SK-N-SH (cell line): ENCODE measurements at regions not wholly inside any gene's neighbourhood (a gene's known extent, or its start where the extent isn't known, plus 50 kb on each side); places are given as distances from the start of the nearest gene placed in this dataset.
A peak's percentile ranks its signal among the peaks of the same experiment; 100 is the strongest.

Experiments
- CTCF ChIA-PET: fragments of 300-600, 350-600 bp; formaldehyde crosslinking; extraction: SDS; loops from one replicate; lab custom pipeline; 2021; lab: Yijun Ruan, JAX
- POLR2A ChIA-PET: fragments of 350-600 bp; sonication (Branson Sonifier 250); formaldehyde crosslinking; extraction: SDS; loops from one replicate; lab custom pipeline; 2020; ENCODE audit warnings: antibody characterized with exemption, inconsistent platforms; lab: Yijun Ruan, JAX
- DNase-seq: peaks from one replicate; pipeline ENCODE4 v3.0.0; 2012
- H2AFZ ChIP-seq: fragments of 200-600 bp; sonication (generic); 2 replicates; pipeline ENCODE4 v1.8.1; 2016; ENCODE audit warnings: antibody characterized with exemption, mild to moderate bottlenecking, low read depth
- H3F3A ChIP-seq: fragments of 200-600 bp; sonication (generic); replicated peaks from 2 replicates; pipeline ENCODE3; 2016; ENCODE audit warnings: antibody characterized with exemption, mild to moderate bottlenecking; ENCODE audit not compliant: insufficient read depth
- H3K27ac ChIP-seq, 2 experiments: fragments of 200-500 bp in 1 of 2; fragments of 200-600 bp in 1 of 2; sonication (Bioruptor generic) in 1 of 2; sonication (generic), shearing (Covaris generic) in 1 of 2; 2 replicates each; pipeline versions ENCODE4 v1.5.1 to v1.6.1; 2014 to 2016; ENCODE audit warnings: low read depth in 2 of 2, inconsistent platforms in 1 of 2, low read length in 1 of 2, mild to moderate bottlenecking in 1 of 2, mixed read lengths in 1 of 2
- H3K27me3 ChIP-seq: fragments of 200-600 bp; sonication (generic), shearing (Covaris generic); 2 replicates; pipeline ENCODE4 v1.6.1; 2016; ENCODE audit warnings: mixed run types; ENCODE audit not compliant: insufficient read depth
- H3K36me3 ChIP-seq, 2 experiments: fragments of 200-500 bp in 1 of 2; fragments of 200-600 bp in 1 of 2; sonication (Bioruptor generic) in 1 of 2; sonication (generic) in 1 of 2; replicated peaks in 1 of 2; 2 replicates each; pipeline versions ENCODE3 to v1.5.1; 2014 to 2016; ENCODE audit warnings: low read length in 1 of 2, mild to moderate bottlenecking in 1 of 2; ENCODE audit not compliant: insufficient read depth in 2 of 2, control insufficient read depth in 1 of 2
- H3K4me1 ChIP-seq, 2 experiments: fragments of 200-500 bp in 1 of 2; fragments of 200-600 bp in 1 of 2; sonication (Bioruptor generic) in 1 of 2; sonication (generic), shearing (Covaris generic) in 1 of 2; 2 replicates each; pipeline versions ENCODE4 v1.5.1 to v1.6.1; 2014 to 2016; ENCODE audit warnings: low read depth in 1 of 2, low read length in 1 of 2, mixed run types in 1 of 2; ENCODE audit not compliant: insufficient read depth in 2 of 2, control insufficient read depth in 1 of 2
- H3K4me2 ChIP-seq: fragments of 200-600 bp; sonication (generic), shearing (Covaris generic); 2 replicates; pipeline ENCODE4 v1.6.1; 2017; ENCODE audit warnings: mixed run types
- H3K4me3 ChIP-seq, 2 experiments: fragments of 200-500 bp in 1 of 2; fragments of 200-600 bp in 1 of 2; sonication (Bioruptor generic) in 1 of 2; sonication (generic), shearing (Covaris generic) in 1 of 2; 2 replicates each; pipeline versions ENCODE4 v1.5.1 to v1.8.1; 2014 to 2016; ENCODE audit warnings: low read depth in 2 of 2, inconsistent platforms in 1 of 2, low read length in 1 of 2, mild to moderate bottlenecking in 1 of 2, mixed read lengths in 1 of 2, moderate library complexity in 1 of 2
- H3K79me2 ChIP-seq: fragments of 200-600 bp; sonication (generic); 2 replicates; pipeline ENCODE4 v1.8.1; 2017; ENCODE audit warnings: mild to moderate bottlenecking; ENCODE audit not compliant: insufficient read depth
- H3K9ac ChIP-seq: fragments of 200-600 bp; sonication (generic); 2 replicates; pipeline ENCODE4 v1.6.1; 2017; ENCODE audit warnings: mixed run types
- H3K9me2 ChIP-seq: fragments of 200-600 bp; sonication (generic); 2 replicates; pipeline ENCODE4 v1.6.1; 2017; ENCODE audit warnings: mixed run types
- H3K9me3 ChIP-seq: fragments of 200-600 bp; sonication (generic); 2 replicates; pipeline ENCODE4 v1.6.1; 2017; ENCODE audit warnings: mixed run types, mild to moderate bottlenecking, moderate library complexity
- H4K20me1 ChIP-seq: fragments of 200-600 bp; sonication (generic); 2 replicates; pipeline ENCODE4 v1.6.1; 2017; ENCODE audit warnings: mild to moderate bottlenecking, mixed run types; ENCODE audit not compliant: insufficient read depth
- ELF1 ChIP-seq: IDR thresholded peaks from 2 replicates; pipeline ENCODE4 v1.4.0; 2012
- FOSL2 ChIP-seq: IDR thresholded peaks from 2 replicates; pipeline ENCODE4 v1.4.0; 2012; ENCODE audit warnings: low read depth, mild to moderate bottlenecking, moderate library complexity, borderline replicate concordance
- FOXJ3 ChIP-seq: sonication (generic); formaldehyde crosslinking; IDR thresholded peaks from 2 replicates; pipeline ENCODE4 v1.5.1; 2020; ENCODE audit warnings: mild to moderate bottlenecking, missing genetic modification reagents
- FOXM1 ChIP-seq: IDR thresholded peaks from 2 replicates; pipeline ENCODE4 v1.4.0; 2012; ENCODE audit warnings: low read depth, mild to moderate bottlenecking
- GABPA ChIP-seq: IDR thresholded peaks from 2 replicates; pipeline ENCODE4 v1.4.0; 2012; ENCODE audit warnings: low read depth, mild to moderate bottlenecking
- JUND ChIP-seq: IDR thresholded peaks from 2 replicates; pipeline ENCODE4 v1.4.0; 2012
- MXI1 ChIP-seq: IDR thresholded peaks from 2 replicates; pipeline ENCODE4 v1.6.1; 2012; ENCODE audit warnings: mild to moderate bottlenecking, low read depth, low read length, improper control_type of control experiment
- NRF1 ChIP-seq: IDR thresholded peaks from 2 replicates; pipeline ENCODE4 v1.6.1; 2012; ENCODE audit warnings: low read depth, mild to moderate bottlenecking, low read length
- RFX5 ChIP-seq: IDR thresholded peaks from 2 replicates; pipeline ENCODE4 v1.6.1; 2012; ENCODE audit warnings: mild to moderate bottlenecking, improper control_type of control experiment, low read length
- RXRA ChIP-seq: IDR thresholded peaks from 2 replicates; pipeline ENCODE4 v1.4.0; 2012; ENCODE audit warnings: low read depth, mild to moderate bottlenecking, borderline replicate concordance
- TAF1 ChIP-seq: IDR thresholded peaks from 2 replicates; pipeline ENCODE4 v1.6.1; 2012; ENCODE audit warnings: low read depth, mild to moderate bottlenecking, low read length, moderate library complexity, borderline replicate concordance
- TCF12 ChIP-seq: IDR thresholded peaks from 2 replicates; pipeline ENCODE4 v1.4.0; 2012
- WGBS: methylation state at CpG from one replicate; pipeline ENCODE4 v1.1.6; 2017; ENCODE audit warnings: low lambda C conversion rate; 5-methylcytosine and 5-hydroxymethylcytosine counted together
- TF ChIP-seq, protein P1 (sequence below): IDR thresholded peaks from 2 replicates; pipeline ENCODE4; 2012
- TF ChIP-seq, protein P2 (sequence below): IDR thresholded peaks from 2 replicates; pipeline ENCODE4 v1.4.0; 2012; ENCODE audit warnings: low read depth, borderline replicate concordance
- TF ChIP-seq, protein P3 (sequence below): IDR thresholded peaks from 2 replicates; pipeline ENCODE4 v1.4.0; 2012; ENCODE audit warnings: low read depth

DNA sequence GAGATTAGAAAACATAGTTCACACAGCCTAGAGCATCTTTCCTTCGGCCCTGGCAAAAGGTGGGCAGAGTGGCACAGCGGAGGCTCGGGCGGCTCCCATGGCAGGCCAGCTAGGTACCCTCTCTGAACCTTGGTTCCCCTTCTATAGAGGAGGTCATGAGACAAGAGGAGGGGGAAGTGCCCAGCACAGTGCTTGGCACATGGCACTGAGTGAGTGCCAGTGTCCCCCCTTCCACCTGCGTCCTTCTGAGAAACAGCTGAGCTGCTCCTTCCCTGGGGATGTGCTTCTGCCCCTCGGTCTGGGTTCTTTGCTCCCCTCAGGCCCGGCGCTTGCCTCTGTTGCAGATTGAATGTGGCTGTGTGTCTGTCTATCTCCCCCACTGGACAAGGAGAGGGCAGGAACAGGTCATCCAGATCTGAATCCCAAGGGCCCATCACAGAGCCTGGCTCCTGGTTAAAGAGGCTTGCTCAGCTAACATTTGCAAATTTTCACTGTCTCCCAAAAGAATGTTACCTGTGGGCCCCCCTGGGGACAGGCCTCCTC lies 165.6 kb downstream of the USP12 start:
- H3K4me3 ChIP-seq, result no peak overlapping the region
- H2AFZ ChIP-seq, result peak overlapping the region; percentile 59; the same call in 1 of the 2 replicates
- 75% methylated on average over 3 of the region's 8 CpGs for WGBS

DNA sequence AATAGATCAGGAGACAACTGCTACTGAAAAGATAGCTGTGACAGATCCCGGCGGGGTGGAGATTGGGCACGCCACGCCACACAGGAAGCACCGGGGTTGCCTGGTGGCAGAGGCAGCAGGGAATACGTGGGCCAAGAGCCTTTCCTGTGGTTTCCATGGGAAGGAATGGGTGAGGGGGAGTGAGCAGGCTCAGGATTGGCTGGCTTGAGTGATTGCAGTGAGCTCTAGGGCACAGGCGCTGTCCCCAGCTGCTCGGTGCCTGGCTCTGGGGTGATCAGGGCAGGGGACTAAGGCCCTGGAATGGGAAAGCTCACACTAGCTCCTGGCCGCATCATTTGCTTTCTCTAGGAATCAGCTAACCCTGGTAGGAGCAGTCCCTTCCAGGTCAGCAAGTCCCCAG lies 166.1 kb downstream of the USP12 start:
- Histone ChIP-seq H4K20me1 (no peaks in the 10 kb centered on the region), H3K9me2 (no peaks in the 10 kb centered on the region), H3K4me2 (no peak overlapping the region), H3K4me1 (peaks cover 0 to 9% of the 10 kb centered on the region in 2 experiments; a peak in 1 of 4 replicates), H3K9ac (no peak overlapping the region), H3K36me3 (no peaks in the 10 kb centered on the region), H3K9me3 (no peaks in the 10 kb centered on the region), H3F3A (no peaks in the 10 kb centered on the region), H3K4me3 (no peak overlapping the region), H3K27ac (no peak overlapping the region), H2AFZ (no peak overlapping the region), H3K27me3 (no peaks in the 10 kb centered on the region), H3K79me2 (no peaks in the 10 kb centered on the region)
- WGBS, result 81% methylated on average over 6 of the region's 9 CpGs
- TF ChIP-seq NRF1, result no peak
- TF ChIP-seq JUND, result no peak
- TF ChIP-seq, protein P1, sequence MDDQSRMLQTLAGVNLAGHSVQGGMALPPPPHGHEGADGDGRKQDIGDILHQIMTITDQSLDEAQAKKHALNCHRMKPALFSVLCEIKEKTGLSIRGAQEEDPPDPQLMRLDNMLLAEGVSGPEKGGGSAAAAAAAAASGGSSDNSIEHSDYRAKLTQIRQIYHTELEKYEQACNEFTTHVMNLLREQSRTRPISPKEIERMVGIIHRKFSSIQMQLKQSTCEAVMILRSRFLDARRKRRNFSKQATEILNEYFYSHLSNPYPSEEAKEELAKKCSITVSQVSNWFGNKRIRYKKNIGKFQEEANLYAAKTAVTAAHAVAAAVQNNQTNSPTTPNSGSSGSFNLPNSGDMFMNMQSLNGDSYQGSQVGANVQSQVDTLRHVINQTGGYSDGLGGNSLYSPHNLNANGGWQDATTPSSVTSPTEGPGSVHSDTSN, result no peak
- TF ChIP-seq TCF12, result no peak
- TF ChIP-seq MXI1, result no peak
- no peak for TF ChIP-seq RXRA
- no peak for TF ChIP-seq ELF1
- TF ChIP-seq FOXJ3 (CRISPR knock-in tag), result no peak
- TF ChIP-seq GABPA, result no peak
- no peak for TF ChIP-seq FOSL2
- TF ChIP-seq, protein P2, sequence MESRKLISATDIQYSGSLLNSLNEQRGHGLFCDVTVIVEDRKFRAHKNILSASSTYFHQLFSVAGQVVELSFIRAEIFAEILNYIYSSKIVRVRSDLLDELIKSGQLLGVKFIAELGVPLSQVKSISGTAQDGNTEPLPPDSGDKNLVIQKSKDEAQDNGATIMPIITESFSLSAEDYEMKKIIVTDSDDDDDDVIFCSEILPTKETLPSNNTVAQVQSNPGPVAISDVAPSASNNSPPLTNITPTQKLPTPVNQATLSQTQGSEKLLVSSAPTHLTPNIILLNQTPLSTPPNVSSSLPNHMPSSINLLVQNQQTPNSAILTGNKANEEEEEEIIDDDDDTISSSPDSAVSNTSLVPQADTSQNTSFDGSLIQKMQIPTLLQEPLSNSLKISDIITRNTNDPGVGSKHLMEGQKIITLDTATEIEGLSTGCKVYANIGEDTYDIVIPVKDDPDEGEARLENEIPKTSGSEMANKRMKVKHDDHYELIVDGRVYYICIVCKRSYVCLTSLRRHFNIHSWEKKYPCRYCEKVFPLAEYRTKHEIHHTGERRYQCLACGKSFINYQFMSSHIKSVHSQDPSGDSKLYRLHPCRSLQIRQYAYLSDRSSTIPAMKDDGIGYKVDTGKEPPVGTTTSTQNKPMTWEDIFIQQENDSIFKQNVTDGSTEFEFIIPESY, result no peak
- TF ChIP-seq RFX5, result no peak
- ChIA-PET CTCF (interaction anchor here (0.9 to 2.7 kb wide), 6 partner anchors 19 to 357 kb away, joined by 3 to 8 read pairs (median 6); no protein-coding TSS in a partner anchor), POLR2A (no interaction called here)
- DNase-seq, result no peak

More for the DNA sequence above, 165.6 kb downstream of the USP12 start:
- TF ChIP-seq, protein P3, sequence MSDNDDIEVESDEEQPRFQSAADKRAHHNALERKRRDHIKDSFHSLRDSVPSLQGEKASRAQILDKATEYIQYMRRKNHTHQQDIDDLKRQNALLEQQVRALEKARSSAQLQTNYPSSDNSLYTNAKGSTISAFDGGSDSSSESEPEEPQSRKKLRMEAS, result no peak
- TF ChIP-seq FOXM1, result no peak
- no peak for TF ChIP-seq JUND
- no peak for TF ChIP-seq NRF1
- TF ChIP-seq TAF1, result no peak
- TF ChIP-seq ELF1, result no peak
- ChIA-PET CTCF (interaction anchor here (0.9 to 2.7 kb wide), 6 partner anchors 20 to 356 kb away, joined by 3 to 8 read pairs (median 6); no protein-coding TSS in a partner anchor), POLR2A (no interaction called here)
- H3K4me1 ChIP-seq, result peaks cover 0 to 9% of the 10 kb centered on the region in 2 experiments; a peak in 1 of 4 replicates
- DNase-seq, result no peak
- no peaks in the 10 kb centered on the region for H4K20me1 ChIP-seq
- H3K36me3 ChIP-seq, result no peaks in the 10 kb centered on the region
- no peaks in the 10 kb centered on the region for H3K9me2 ChIP-seq
- H3K4me2 ChIP-seq, result peak overlapping the region; percentile 53; the same call in 1 of the 2 replicates
- no peaks in the 10 kb centered on the region for H3K79me2 ChIP-seq
- H3K9ac ChIP-seq, result no peak overlapping the region
- H3K27ac ChIP-seq, result no peak overlapping the region
- no peaks in the 10 kb centered on the region for H3K9me3 ChIP-seq
- H3F3A ChIP-seq, result no peaks in the 10 kb centered on the region
- no peaks in the 10 kb centered on the region for H3K27me3 ChIP-seq
